Chondrocyte (in vitro differentiated cells): ENCODE measurements at regions not wholly inside any gene's neighbourhood (a gene's known extent, or its start where the extent isn't known, plus 50 kb on each side); places are given as distances from the start of the nearest gene placed in this dataset.

ENCODE experiments used
- DNase-seq: peaks from one replicate; pipeline ENCODE4 v3.0.0; 2021; ENCODE audit warnings: mixed read lengths, low spot score
- H3K27ac Mint-ChIP-seq: one replicate; pipeline ENCODE4 v1.8.0; 2021; ENCODE audit warnings: mild to moderate bottlenecking, moderate library complexity, mixed read lengths; ENCODE audit not compliant: unreplicated experiment
- H3K27me3 Mint-ChIP-seq: 2 replicates; pipeline ENCODE4 v1.8.0; 2021; ENCODE audit warnings: low read depth, mixed read lengths
- H3K36me3 Mint-ChIP-seq: 2 replicates; pipeline ENCODE4 v1.8.0; 2021; ENCODE audit warnings: low read depth, mixed read lengths
- H3K4me1 Mint-ChIP-seq: 2 replicates; pipeline ENCODE4 v1.8.0; 2021; ENCODE audit warnings: low read depth, mild to moderate bottlenecking, mixed read lengths
- H3K4me3 Mint-ChIP-seq: one replicate; pipeline ENCODE4 v1.8.0; 2021; ENCODE audit warnings: mild to moderate bottlenecking, moderate library complexity, mixed read lengths; ENCODE audit not compliant: unreplicated experiment
- H3K9me3 Mint-ChIP-seq: 2 replicates; pipeline ENCODE4 v1.8.0; 2021; ENCODE audit warnings: low read depth, mixed read lengths
- CTCF ChIP-seq: fragments of 200-600 bp; sonication (generic); IDR thresholded peaks from 2 replicates; pipeline ENCODE4 v1.5.0; 2021; ENCODE audit warnings: antibody characterized with exemption, mild to moderate bottlenecking, moderate library complexity

DNA sequence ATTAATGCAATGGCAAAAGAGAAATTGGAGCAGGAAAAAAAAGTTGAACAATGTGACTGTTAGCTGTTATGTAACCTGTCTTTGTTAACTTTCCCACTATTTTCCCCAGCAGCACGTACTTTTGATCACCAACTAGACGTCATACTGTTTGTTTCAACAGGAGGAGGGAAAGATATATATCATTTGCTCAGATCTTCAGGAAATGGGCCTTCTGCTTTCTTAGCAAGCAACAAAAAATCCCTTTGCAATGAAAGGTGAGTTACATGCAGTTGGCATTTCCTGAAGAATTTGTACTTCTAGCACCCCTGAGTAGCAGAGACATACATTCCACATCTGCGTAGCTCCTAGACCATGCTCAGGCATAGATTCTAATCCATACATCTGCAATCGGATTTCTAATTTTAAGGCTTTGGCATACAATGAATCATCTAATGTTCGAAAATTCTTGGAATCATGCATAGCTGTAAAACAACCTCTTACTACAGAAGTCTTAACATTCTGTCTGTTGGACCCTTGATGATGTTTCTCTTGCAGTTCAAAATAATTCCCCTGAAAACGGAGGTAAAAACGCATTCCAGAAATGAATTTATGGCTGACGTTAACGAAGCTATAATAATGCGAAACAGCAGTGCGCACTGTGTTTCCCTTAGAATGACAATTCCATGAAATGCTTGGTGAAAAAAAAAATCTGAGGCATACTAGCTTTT lies 286.9 kb upstream of the MGMT start:
- Mint-ChIP-seq H3K27me3 (peaks cover 10% of the 10 kb centered on the region), H3K27ac (no peak overlapping the region), H3K4me3 (no peak overlapping the region), H3K36me3 (no peaks in the 10 kb centered on the region), H3K9me3 (no peaks in the 10 kb centered on the region), H3K4me1 (no peaks in the 10 kb centered on the region)
- no peak for TF ChIP-seq CTCF
- no peak for DNase-seq

- no peak overlapping the region for H3K27ac Mint-ChIP-seq
- H3K27me3 Mint-ChIP-seq: peaks cover 1% of the 10 kb centered on the region
- no peak overlapping the region for H3K4me3 Mint-ChIP-seq
- H3K4me1 Mint-ChIP-seq: no peaks in the 10 kb centered on the region
- H3K36me3 Mint-ChIP-seq: no peaks in the 10 kb centered on the region
- H3K9me3 Mint-ChIP-seq: peaks cover 15% of the 10 kb centered on the region
- no peak for TF ChIP-seq CTCF
- no peak for DNase-seq
These were observed 282.8 kb upstream of the MGMT start for GRCh38 chr10:129184196-129184595.

GRCh38 chr10:129187331-129187730 lies 279.7 kb upstream of the MGMT start:
- peaks cover under 1% of the 10 kb centered on the region for H3K4me1 Mint-ChIP-seq
- no peak overlapping the region for H3K4me3 Mint-ChIP-seq
- peaks cover 15% of the 10 kb centered on the region for H3K9me3 Mint-ChIP-seq
- H3K27ac Mint-ChIP-seq: no peak overlapping the region
- peaks cover 4% of the 10 kb centered on the region for H3K27me3 Mint-ChIP-seq
- TF ChIP-seq CTCF: no peak
- DNase-seq: no peak
- H3K36me3 Mint-ChIP-seq: no peaks in the 10 kb centered on the region

DNA sequence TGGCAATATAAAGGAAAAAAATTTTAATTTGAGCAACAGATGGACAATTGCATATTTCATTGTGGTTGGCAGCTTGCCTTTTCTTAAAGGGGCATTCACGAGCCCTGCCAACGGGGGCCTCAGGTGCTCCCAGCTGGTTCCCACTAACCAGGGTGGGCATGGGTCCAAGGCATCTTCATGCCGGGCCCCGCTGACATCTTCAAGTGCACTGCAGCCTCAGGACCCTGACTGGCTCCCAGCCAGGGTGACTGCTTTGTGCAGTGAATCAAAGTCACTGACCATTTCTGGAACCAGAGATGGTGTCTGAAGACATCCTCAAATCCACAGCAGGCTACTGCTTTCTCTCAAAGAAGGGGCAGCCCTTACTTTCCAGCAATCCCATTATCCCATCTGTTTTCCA lies 275.2 kb upstream of the MGMT start:
- peaks cover 10% of the 10 kb centered on the region for H3K9me3 Mint-ChIP-seq
- DNase-seq: no peak
- no peaks in the 10 kb centered on the region for H3K36me3 Mint-ChIP-seq
- H3K4me1 Mint-ChIP-seq: peaks cover 9% of the 10 kb centered on the region
- H3K27me3 Mint-ChIP-seq: peaks cover 4% of the 10 kb centered on the region
- H3K4me3 Mint-ChIP-seq: no peak overlapping the region
- H3K27ac Mint-ChIP-seq: no peak overlapping the region
- TF ChIP-seq CTCF: no peak

DNA sequence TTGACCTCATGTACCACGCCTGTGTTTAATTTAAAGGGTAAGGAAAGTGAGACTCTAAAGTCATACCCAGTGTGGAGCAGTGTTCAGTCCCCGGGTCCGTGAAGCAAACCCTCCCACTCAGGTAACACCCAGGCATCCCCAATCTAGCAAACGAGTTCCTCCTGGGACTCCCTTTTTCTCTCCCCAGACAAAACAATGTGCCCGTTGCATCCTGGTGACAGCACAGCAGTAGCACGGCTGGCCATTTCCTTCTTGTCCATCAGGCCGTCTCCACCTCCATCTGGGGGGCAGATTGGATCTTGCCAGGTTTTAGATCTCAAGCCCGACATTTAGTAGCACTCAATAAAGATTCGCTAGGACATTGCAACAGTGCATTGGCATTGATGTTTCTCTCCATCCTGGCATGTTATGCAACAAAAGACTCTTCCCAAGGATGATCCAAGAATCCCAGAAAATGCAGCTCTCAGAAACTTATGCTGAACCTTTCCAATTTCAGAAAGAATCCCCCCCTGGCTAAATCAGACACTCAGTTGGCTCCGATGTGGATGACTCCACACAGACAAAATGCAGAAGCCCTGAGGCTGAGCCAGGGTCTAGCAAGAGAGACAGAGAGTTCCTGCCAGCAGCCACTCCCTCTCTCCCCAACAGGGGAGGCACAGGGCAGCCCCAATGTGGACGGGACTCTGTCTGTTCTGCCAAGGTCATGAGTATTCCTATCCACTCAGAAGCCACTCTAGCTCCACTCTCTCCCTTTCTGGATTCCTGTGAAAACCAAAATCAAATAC lies 274.5 kb upstream of the MGMT start:
- Mint-ChIP-seq H3K27me3 (peaks cover 4% of the 10 kb centered on the region), H3K4me3 (no peak overlapping the region), H3K36me3 (no peaks in the 10 kb centered on the region), H3K27ac (no peak overlapping the region), H3K4me1 (peaks cover 9% of the 10 kb centered on the region), H3K9me3 (peaks cover 3% of the 10 kb centered on the region)
- TF ChIP-seq CTCF: no peak
- no peak for DNase-seq
